HEK293 (cell line): ENCODE measurements at regions not wholly inside any gene's neighbourhood (a gene's known extent, or its start where the extent isn't known, plus 50 kb on each side); places are given as distances from the start of the nearest gene placed in this dataset.

Experiments used
- CTCF ChIA-PET: fragments of 350-600 bp; formaldehyde crosslinking; extraction: SDS; loops from one replicate; lab custom pipeline; 2021; ENCODE audit warnings: antibody characterized with exemption; lab: Yijun Ruan, JAX
- POLR2A ChIA-PET: fragments of 300-600 bp; formaldehyde crosslinking; extraction: SDS; loops from one replicate; lab custom pipeline; 2020; ENCODE audit warnings: antibody characterized with exemption, inconsistent platforms; lab: Yijun Ruan, JAX
- H3K27ac ChIP-seq: fragments of 200-500 bp; sonication (Bioruptor generic); 2 replicates; pipeline ENCODE4 v1.5.1; 2014; ENCODE audit warnings: low read depth, low read length, control low read depth, inconsistent platforms; ENCODE audit errors: extremely low read depth
- H3K36me3 ChIP-seq, 2 experiments: fragments of 200-500 bp in 1 of 2; sonication (Bioruptor generic) in 1 of 2; 1 replicate in 1 of 2; 2 replicates in 1 of 2; pipeline ENCODE4 v1.5.1; 2014 to 2017; ENCODE audit warnings: inconsistent platforms in 2 of 2, low read length in 2 of 2; ENCODE audit not compliant: control insufficient read depth in 2 of 2, insufficient read depth in 1 of 2
- H3K4me1 ChIP-seq: fragments of 200-500 bp; sonication (Bioruptor generic); 2 replicates; pipeline ENCODE4 v1.5.1; 2014; ENCODE audit warnings: mild to moderate bottlenecking, low read length, inconsistent platforms; ENCODE audit not compliant: control insufficient read depth, insufficient read depth
- H3K4me3 ChIP-seq: 2 replicates; pipeline ENCODE4 v1.5.1; 2011; ENCODE audit warnings: low read depth, mild to moderate bottlenecking, control low read depth, low read length, moderate library complexity
- H3K9me3 ChIP-seq: fragments of 200-500 bp; sonication (Bioruptor generic); 2 replicates; pipeline ENCODE4 v1.5.1; 2014; ENCODE audit warnings: low read depth, low read length, inconsistent platforms; ENCODE audit not compliant: control insufficient read depth, insufficient read depth
- BCL11A ChIP-seq: fragments of 450-650 bp; formaldehyde crosslinking; IDR thresholded peaks from 2 replicates; pipeline ENCODE4 v1.5.1; 2016; ENCODE audit warnings: low read depth, missing biosample characterization, missing genetic modification characterization
- GLI2 ChIP-seq: fragments of 450-650 bp; formaldehyde crosslinking; IDR thresholded peaks from 2 replicates; pipeline ENCODE4; 2017; ENCODE audit warnings: missing biosample characterization, missing genetic modification characterization, low read depth, borderline replicate concordance
- HOXD13 ChIP-seq: sonication (generic); formaldehyde crosslinking; IDR thresholded peaks from 2 replicates; pipeline ENCODE4 v1.8.0; 2022; ENCODE audit warnings: missing genetic modification reagents, borderline replicate concordance
- KLF16 ChIP-seq: fragments of 450-650 bp; formaldehyde crosslinking; IDR thresholded peaks from 2 replicates; pipeline ENCODE4 v1.5.1; 2017; ENCODE audit warnings: missing biosample characterization, missing genetic modification characterization
- OSR2 ChIP-seq: fragments of 450-650 bp; formaldehyde crosslinking; IDR thresholded peaks from 2 replicates; pipeline ENCODE4 v1.5.1; 2016; ENCODE audit warnings: missing biosample characterization, missing genetic modification characterization
- SCRT2 ChIP-seq: fragments of 450-650 bp; formaldehyde crosslinking; IDR thresholded peaks from 2 replicates; pipeline ENCODE4 v1.5.1; 2016; ENCODE audit warnings: missing biosample characterization, missing genetic modification characterization
- ZEB2 ChIP-seq: fragments of 450-650 bp; formaldehyde crosslinking; IDR thresholded peaks from 2 replicates; pipeline ENCODE4 v1.5.1; 2016; ENCODE audit warnings: missing biosample characterization, missing genetic modification characterization
- ZFP69B ChIP-seq: fragments of 450-650 bp; formaldehyde crosslinking; IDR thresholded peaks from 2 replicates; pipeline ENCODE4 v1.5.1; 2016; ENCODE audit warnings: missing biosample characterization, missing genetic modification characterization
- ZNF121 ChIP-seq: fragments of 450-650 bp; formaldehyde crosslinking; IDR thresholded peaks from 2 replicates; pipeline ENCODE4 v1.5.1; 2016; ENCODE audit warnings: missing biosample characterization, missing genetic modification characterization
- ZNF133 ChIP-seq: fragments of 450-650 bp; formaldehyde crosslinking; IDR thresholded peaks from 2 replicates; pipeline ENCODE4 v1.5.1; 2016; ENCODE audit warnings: missing biosample characterization, missing genetic modification characterization
- ZNF140 ChIP-seq: fragments of 450-650 bp; formaldehyde crosslinking; IDR thresholded peaks from 2 replicates; pipeline ENCODE4 v1.5.1; 2016; ENCODE audit warnings: missing biosample characterization, missing genetic modification characterization
- ZNF221 ChIP-seq: fragments of 450-650 bp; formaldehyde crosslinking; IDR thresholded peaks from 2 replicates; pipeline ENCODE4 v1.5.1; 2017; ENCODE audit warnings: missing biosample characterization, missing genetic modification characterization, borderline replicate concordance
- ZNF23 ChIP-seq: fragments of 450-650 bp; formaldehyde crosslinking; IDR thresholded peaks from 2 replicates; pipeline ENCODE4 v1.5.1; 2016; ENCODE audit warnings: missing biosample characterization, missing genetic modification characterization, borderline replicate concordance
- ZNF274 ChIP-seq, 2 experiments: fragments of 200-500 bp in 1 of 2; fragments of 450-650 bp in 1 of 2; sonication (Bioruptor generic) in 1 of 2; formaldehyde crosslinking in 1 of 2; IDR thresholded peaks; 2 replicates each; pipeline versions ENCODE4 v1.5.1 to v1.6.1; 2014 to 2016; ENCODE audit warnings: borderline replicate concordance in 1 of 2, inconsistent platforms in 1 of 2, low read length in 1 of 2, missing biosample characterization in 1 of 2, missing genetic modification characterization in 1 of 2
- ZNF341 ChIP-seq: fragments of 450-650 bp; formaldehyde crosslinking; IDR thresholded peaks from 2 replicates; pipeline ENCODE4; 2016; ENCODE audit warnings: low read depth, missing biosample characterization, missing genetic modification characterization
- ZNF350 ChIP-seq: fragments of 450-650 bp; formaldehyde crosslinking; IDR thresholded peaks from 2 replicates; pipeline ENCODE4 v1.5.0; 2017; ENCODE audit warnings: missing biosample characterization, mild to moderate bottlenecking, missing genetic modification characterization
- ZNF416 ChIP-seq: fragments of 450-650 bp; formaldehyde crosslinking; IDR thresholded peaks from 2 replicates; pipeline ENCODE4 v1.5.1; 2016; ENCODE audit warnings: missing biosample characterization, missing genetic modification characterization
- ZNF426 ChIP-seq: fragments of 450-650 bp; formaldehyde crosslinking; IDR thresholded peaks from 2 replicates; pipeline ENCODE4 v1.5.1; 2017; ENCODE audit warnings: missing biosample characterization, missing genetic modification characterization, mild to moderate bottlenecking, inconsistent platforms, moderate library complexity
- ZNF433 ChIP-seq: fragments of 450-650 bp; formaldehyde crosslinking; IDR thresholded peaks from 2 replicates; pipeline ENCODE4 v1.5.1; 2016; ENCODE audit warnings: missing biosample characterization, missing genetic modification characterization, low read depth
- ZNF530 ChIP-seq: fragments of 450-650 bp; formaldehyde crosslinking; IDR thresholded peaks from 2 replicates; pipeline ENCODE4 v1.5.1; 2016; ENCODE audit warnings: low read depth, missing biosample characterization, missing genetic modification characterization
- ZNF544 ChIP-seq: fragments of 450-650 bp; formaldehyde crosslinking; IDR thresholded peaks from 2 replicates; pipeline ENCODE4 v1.5.0; 2017; ENCODE audit warnings: missing biosample characterization, missing genetic modification characterization
- ZNF610 ChIP-seq: fragments of 450-650 bp; formaldehyde crosslinking; IDR thresholded peaks from 2 replicates; pipeline ENCODE4 v1.5.1; 2016; ENCODE audit warnings: missing biosample characterization, missing genetic modification characterization, borderline replicate concordance
- ZNF658 ChIP-seq: fragments of 450-650 bp; formaldehyde crosslinking; IDR thresholded peaks from 2 replicates; pipeline ENCODE4; 2016; ENCODE audit warnings: missing biosample characterization, missing genetic modification characterization
- ZNF660 ChIP-seq: fragments of 450-650 bp; IDR thresholded peaks from 2 replicates; pipeline ENCODE4 v1.5.1; 2018; ENCODE audit warnings: missing biosample characterization, mild to moderate bottlenecking, missing genetic modification characterization
- ZNF677 ChIP-seq: fragments of 450-650 bp; IDR thresholded peaks from 2 replicates; pipeline ENCODE4 v1.5.0; 2018; ENCODE audit warnings: missing biosample characterization, mild to moderate bottlenecking, missing genetic modification characterization, moderate library complexity
- ZNF785 ChIP-seq: fragments of 450-650 bp; formaldehyde crosslinking; IDR thresholded peaks from 2 replicates; pipeline ENCODE4 v1.5.1; 2016; ENCODE audit warnings: missing biosample characterization, missing genetic modification characterization
- ZNF791 ChIP-seq: fragments of 450-650 bp; formaldehyde crosslinking; IDR thresholded peaks from 2 replicates; pipeline ENCODE4 v1.5.1; 2016; ENCODE audit warnings: missing biosample characterization, missing genetic modification characterization
- ZNF837 ChIP-seq: fragments of 450-650 bp; formaldehyde crosslinking; IDR thresholded peaks from 2 replicates; pipeline ENCODE4 v1.5.1; 2016; ENCODE audit warnings: missing biosample characterization, missing genetic modification characterization
- ZNF843 ChIP-seq: fragments of 450-650 bp; formaldehyde crosslinking; IDR thresholded peaks from 2 replicates; pipeline ENCODE4 v1.5.1; 2016; ENCODE audit warnings: missing biosample characterization, missing genetic modification characterization
- ZSCAN16 ChIP-seq: fragments of 450-650 bp; formaldehyde crosslinking; IDR thresholded peaks from 2 replicates; pipeline ENCODE4 v1.5.1; 2016; ENCODE audit warnings: missing biosample characterization, missing genetic modification characterization
- TF ChIP-seq, protein P1 (sequence below): sonication (generic); formaldehyde crosslinking; IDR thresholded peaks from 2 replicates; pipeline ENCODE4 v1.8.1; 2022; ENCODE audit warnings: mild to moderate bottlenecking, moderate library complexity, missing genetic modification reagents
- TF ChIP-seq, protein P2 (sequence below): fragments of 450-650 bp; formaldehyde crosslinking; optimal IDR thresholded peaks from 2 replicates; pipeline ENCODE3; 2016; ENCODE audit warnings: missing biosample characterization, mild to moderate bottlenecking, missing genetic modification characterization
- TF ChIP-seq, protein P3 (sequence below): fragments of 450-650 bp; formaldehyde crosslinking; IDR thresholded peaks from 2 replicates; pipeline ENCODE4 v1.5.1; 2017; ENCODE audit warnings: missing biosample characterization, missing genetic modification characterization
- TF ChIP-seq, protein P4 (sequence below): fragments of 450-650 bp; formaldehyde crosslinking; IDR thresholded peaks from 2 replicates; pipeline ENCODE4 v1.5.1; 2016; ENCODE audit warnings: missing biosample characterization, missing genetic modification characterization, borderline replicate concordance

DNA sequence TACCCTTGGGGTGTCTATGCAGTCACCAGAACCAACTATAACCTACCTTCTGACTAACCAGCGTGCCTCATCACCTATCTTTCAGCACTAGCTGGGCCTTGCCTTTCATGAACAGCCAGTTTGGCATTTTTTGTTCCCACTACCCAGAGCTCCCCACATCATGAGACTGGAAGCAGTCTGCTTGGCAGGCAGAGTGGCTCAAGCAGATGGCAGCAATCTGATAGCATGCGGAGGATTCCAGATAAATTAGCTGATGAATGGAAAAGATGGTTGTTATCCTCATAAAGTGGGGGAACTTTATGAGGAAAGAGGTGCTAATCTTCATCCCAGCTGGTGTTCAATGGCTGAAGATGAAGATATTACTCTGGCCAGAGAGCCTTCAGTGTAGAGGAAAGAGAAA, 243.2 kb upstream of the EDA2R start:
- POLR2A ChIA-PET = no interaction called here
- Histone ChIP-seq H3K4me1 (no peaks in the 10 kb centered on the region), H3K27ac (no peak overlapping the region), H3K4me3 (no peak overlapping the region), H3K36me3 (no peaks in the 10 kb centered on the region), H3K9me3 (no peaks in the 10 kb centered on the region)
- no peak for TF ChIP-seq ZNF23 (tag by site-specific recombination)
- TF ChIP-seq KLF16 (tag by site-specific recombination) = no peak
- TF ChIP-seq ZSCAN16 (tag by site-specific recombination) = no peak
- TF ChIP-seq GLI2 (tag by site-specific recombination) = no peak
- TF ChIP-seq, protein P1, sequence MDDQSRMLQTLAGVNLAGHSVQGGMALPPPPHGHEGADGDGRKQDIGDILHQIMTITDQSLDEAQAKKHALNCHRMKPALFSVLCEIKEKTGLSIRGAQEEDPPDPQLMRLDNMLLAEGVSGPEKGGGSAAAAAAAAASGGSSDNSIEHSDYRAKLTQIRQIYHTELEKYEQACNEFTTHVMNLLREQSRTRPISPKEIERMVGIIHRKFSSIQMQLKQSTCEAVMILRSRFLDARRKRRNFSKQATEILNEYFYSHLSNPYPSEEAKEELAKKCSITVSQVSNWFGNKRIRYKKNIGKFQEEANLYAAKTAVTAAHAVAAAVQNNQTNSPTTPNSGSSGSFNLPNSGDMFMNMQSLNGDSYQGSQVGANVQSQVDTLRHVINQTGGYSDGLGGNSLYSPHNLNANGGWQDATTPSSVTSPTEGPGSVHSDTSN = no peak
- TF ChIP-seq BCL11A (tag by site-specific recombination) = no peak
- TF ChIP-seq ZNF544 (tag by site-specific recombination) = no peak
- no peak for TF ChIP-seq ZEB2 (tag by site-specific recombination)
- no peak for TF ChIP-seq ZNF140 (tag by site-specific recombination)
- no peak for TF ChIP-seq ZNF350 (tag by site-specific recombination)
- TF ChIP-seq ZNF785 (tag by site-specific recombination) = no peak
- no peak for TF ChIP-seq ZNF433
- no peak for TF ChIP-seq ZNF274 (IDR thresholded peaks at IDR 0.05; ENCODE audit: low read length)
- TF ChIP-seq ZNF274 (tag by site-specific recombination; IDR thresholded peaks at IDR 0.05; ENCODE audit: borderline replicate concordance) = no peak
- no peak for TF ChIP-seq ZNF837 (tag by site-specific recombination)
- TF ChIP-seq, all 188 proteins: peak for 0
- CTCF ChIA-PET = interaction anchor here (0.6 kb wide), 1 partner anchor 1935 kb away, joined by 3 read pairs; no protein-coding TSS in a partner anchor

GRCh38 chrX:66876776-66877175, 237.9 kb upstream of the EDA2R start:
- no peaks in the 10 kb centered on the region for H3K4me1 ChIP-seq
- ChIA-PET CTCF (no interaction called here), POLR2A (no interaction called here)
- no peaks in the 10 kb centered on the region for H3K36me3 ChIP-seq
- H3K27ac ChIP-seq = no peak overlapping the region
- no peak for TF ChIP-seq ZNF610
- no peak for TF ChIP-seq ZFP69B (tag by site-specific recombination)
- TF ChIP-seq HOXD13 (CRISPR knock-in tag) = no peak
- TF ChIP-seq OSR2 (tag by site-specific recombination) = no peak
- no peak for TF ChIP-seq SCRT2 (tag by site-specific recombination)
- TF ChIP-seq, protein P2, sequence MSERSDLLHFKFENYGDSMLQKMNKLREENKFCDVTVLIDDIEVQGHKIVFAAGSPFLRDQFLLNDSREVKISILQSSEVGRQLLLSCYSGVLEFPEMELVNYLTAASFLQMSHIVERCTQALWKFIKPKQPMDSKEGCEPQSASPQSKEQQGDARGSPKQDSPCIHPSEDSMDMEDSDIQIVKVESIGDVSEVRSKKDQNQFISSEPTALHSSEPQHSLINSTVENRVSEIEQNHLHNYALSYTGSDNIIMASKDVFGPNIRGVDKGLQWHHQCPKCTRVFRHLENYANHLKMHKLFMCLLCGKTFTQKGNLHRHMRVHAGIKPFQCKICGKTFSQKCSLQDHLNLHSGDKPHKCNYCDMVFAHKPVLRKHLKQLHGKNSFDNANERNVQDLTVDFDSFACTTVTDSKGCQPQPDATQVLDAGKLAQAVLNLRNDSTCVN (tag by site-specific recombination) = no peak
- TF ChIP-seq, protein P3, sequence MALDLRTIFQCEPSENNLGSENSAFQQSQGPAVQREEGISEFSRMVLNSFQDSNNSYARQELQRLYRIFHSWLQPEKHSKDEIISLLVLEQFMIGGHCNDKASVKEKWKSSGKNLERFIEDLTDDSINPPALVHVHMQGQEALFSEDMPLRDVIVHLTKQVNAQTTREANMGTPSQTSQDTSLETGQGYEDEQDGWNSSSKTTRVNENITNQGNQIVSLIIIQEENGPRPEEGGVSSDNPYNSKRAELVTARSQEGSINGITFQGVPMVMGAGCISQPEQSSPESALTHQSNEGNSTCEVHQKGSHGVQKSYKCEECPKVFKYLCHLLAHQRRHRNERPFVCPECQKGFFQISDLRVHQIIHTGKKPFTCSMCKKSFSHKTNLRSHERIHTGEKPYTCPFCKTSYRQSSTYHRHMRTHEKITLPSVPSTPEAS (tag by site-specific recombination) = no peak
- no peak for TF ChIP-seq ZNF658
- no peak for TF ChIP-seq ZNF530 (tag by site-specific recombination)
- no peak for TF ChIP-seq ZNF341 (tag by site-specific recombination)
- no peak for TF ChIP-seq ZNF221 (tag by site-specific recombination)
- no peak for TF ChIP-seq ZNF426 (tag by site-specific recombination)
- TF ChIP-seq ZNF121 (tag by site-specific recombination) = no peak
- no peak for TF ChIP-seq ZNF416 (tag by site-specific recombination)
- no peak for TF ChIP-seq ZNF791
- TF ChIP-seq ZNF843 = no peak
- TF ChIP-seq ZNF677 (tag by site-specific recombination) = no peak
- TF ChIP-seq ZNF660 (tag by site-specific recombination) = no peak
- TF ChIP-seq, protein P4, sequence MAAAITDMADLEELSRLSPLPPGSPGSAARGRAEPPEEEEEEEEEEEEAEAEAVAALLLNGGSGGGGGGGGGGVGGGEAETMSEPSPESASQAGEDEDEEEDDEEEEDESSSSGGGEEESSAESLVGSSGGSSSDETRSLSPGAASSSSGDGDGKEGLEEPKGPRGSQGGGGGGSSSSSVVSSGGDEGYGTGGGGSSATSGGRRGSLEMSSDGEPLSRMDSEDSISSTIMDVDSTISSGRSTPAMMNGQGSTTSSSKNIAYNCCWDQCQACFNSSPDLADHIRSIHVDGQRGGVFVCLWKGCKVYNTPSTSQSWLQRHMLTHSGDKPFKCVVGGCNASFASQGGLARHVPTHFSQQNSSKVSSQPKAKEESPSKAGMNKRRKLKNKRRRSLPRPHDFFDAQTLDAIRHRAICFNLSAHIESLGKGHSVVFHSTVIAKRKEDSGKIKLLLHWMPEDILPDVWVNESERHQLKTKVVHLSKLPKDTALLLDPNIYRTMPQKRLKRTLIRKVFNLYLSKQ (tag by site-specific recombination) = no peak
- TF ChIP-seq ZNF133 = no peak
- no peak overlapping the region for H3K4me3 ChIP-seq
- no peaks in the 10 kb centered on the region for H3K9me3 ChIP-seq
